Uterus (tissue), 2 donors: ENCODE measurements at regions not wholly inside any gene's neighbourhood (a gene's known extent, or its start where the extent isn't known, plus 50 kb on each side); places are given as distances from the start of the nearest gene placed in this dataset.
"Not testable (repeated sequence)": the region's sequence is repeated elsewhere in the genome, so short reads cannot be mapped to it uniquely, and the experiment has no call there.

Experiments
- POLR2A ChIP-seq, 2 donors: fragments of 450-650 bp; IDR thresholded peaks; one replicate each; pipeline ENCODE4 v1.6.1; 2016; ENCODE audit warnings: antibody characterized with exemption in 2 of 2, mild to moderate bottlenecking in 1 of 2, moderate library complexity in 1 of 2
- TF ChIP-seq, protein P1 (sequence below), 4 experiments: fragments of 200-600 bp in 2 of 4; fragments of 450-650 bp in 2 of 4; sonication (generic) in 2 of 4; IDR thresholded peaks; one replicate each; pipeline ENCODE4 v1.5.1; 2016 to 2019; ENCODE audit warnings: antibody characterized with exemption in 4 of 4, mild to moderate bottlenecking in 2 of 4, moderate library complexity in 1 of 4

DNA sequence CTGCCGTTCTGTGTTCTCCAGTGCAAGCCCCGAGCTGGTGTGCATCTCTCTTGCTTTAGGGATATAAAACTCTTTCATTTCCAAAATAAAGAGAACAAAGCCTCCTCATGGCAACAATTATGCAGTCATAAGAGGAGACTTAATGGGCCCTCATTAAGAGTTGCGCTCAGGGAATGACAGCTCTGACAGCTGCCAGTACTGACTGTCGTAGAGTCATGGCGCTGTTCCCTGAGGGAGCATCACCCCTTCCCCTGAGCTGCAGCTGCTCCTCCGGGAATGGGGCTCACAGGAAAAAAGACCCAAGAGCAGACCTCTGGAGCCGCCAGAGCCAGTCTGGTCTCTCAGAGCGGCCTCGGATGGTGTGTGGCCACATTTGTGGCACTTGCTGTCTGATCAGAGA lies 160.3 kb downstream of the TRIM43 start:
- TF ChIP-seq, protein P1, sequence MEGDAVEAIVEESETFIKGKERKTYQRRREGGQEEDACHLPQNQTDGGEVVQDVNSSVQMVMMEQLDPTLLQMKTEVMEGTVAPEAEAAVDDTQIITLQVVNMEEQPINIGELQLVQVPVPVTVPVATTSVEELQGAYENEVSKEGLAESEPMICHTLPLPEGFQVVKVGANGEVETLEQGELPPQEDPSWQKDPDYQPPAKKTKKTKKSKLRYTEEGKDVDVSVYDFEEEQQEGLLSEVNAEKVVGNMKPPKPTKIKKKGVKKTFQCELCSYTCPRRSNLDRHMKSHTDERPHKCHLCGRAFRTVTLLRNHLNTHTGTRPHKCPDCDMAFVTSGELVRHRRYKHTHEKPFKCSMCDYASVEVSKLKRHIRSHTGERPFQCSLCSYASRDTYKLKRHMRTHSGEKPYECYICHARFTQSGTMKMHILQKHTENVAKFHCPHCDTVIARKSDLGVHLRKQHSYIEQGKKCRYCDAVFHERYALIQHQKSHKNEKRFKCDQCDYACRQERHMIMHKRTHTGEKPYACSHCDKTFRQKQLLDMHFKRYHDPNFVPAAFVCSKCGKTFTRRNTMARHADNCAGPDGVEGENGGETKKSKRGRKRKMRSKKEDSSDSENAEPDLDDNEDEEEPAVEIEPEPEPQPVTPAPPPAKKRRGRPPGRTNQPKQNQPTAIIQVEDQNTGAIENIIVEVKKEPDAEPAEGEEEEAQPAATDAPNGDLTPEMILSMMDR (IDR thresholded peaks at IDR 0.05), result not testable (repeated sequence)
- TF ChIP-seq POLR2A (IDR thresholded peaks at IDR 0.05), result not testable (repeated sequence)
